HepG2 (cell line): ENCODE measurements at regions not wholly inside any gene's neighbourhood (a gene's known extent, or its start where the extent isn't known, plus 50 kb on each side); places are given as distances from the start of the nearest gene placed in this dataset.

Source experiments
- MBNL3 ChIP-seq: fragments of 250-450 bp; sonication (Bioruptor Pico); conservative IDR thresholded peaks from 2 replicates; pipeline ENCODE4 v1.8.0; 2022; ENCODE audit warnings: mild to moderate bottlenecking, inconsistent platforms
- NR3C1 ChIP-seq: sonication (generic); formaldehyde crosslinking; IDR thresholded peaks from 2 replicates; pipeline ENCODE4 v1.4.0; 2020; ENCODE audit warnings: missing genetic modification reagents
- ZKSCAN1 ChIP-seq: fragments of 150-350 bp; IDR thresholded peaks from 2 replicates; pipeline ENCODE4 v1.6.1; 2014; ENCODE audit warnings: low read length
- ZNF207 ChIP-seq: fragments of 450-650 bp; IDR thresholded peaks from 2 replicates; pipeline ENCODE4 v1.6.1; 2016; ENCODE audit warnings: antibody characterized with exemption, borderline replicate concordance
- ZNF839 ChIP-seq: sonication (generic); formaldehyde crosslinking; IDR thresholded peaks from 2 replicates; pipeline ENCODE4 v1.4.0; 2020; ENCODE audit warnings: missing genetic modification reagents, mild to moderate bottlenecking, borderline replicate concordance

DNA sequence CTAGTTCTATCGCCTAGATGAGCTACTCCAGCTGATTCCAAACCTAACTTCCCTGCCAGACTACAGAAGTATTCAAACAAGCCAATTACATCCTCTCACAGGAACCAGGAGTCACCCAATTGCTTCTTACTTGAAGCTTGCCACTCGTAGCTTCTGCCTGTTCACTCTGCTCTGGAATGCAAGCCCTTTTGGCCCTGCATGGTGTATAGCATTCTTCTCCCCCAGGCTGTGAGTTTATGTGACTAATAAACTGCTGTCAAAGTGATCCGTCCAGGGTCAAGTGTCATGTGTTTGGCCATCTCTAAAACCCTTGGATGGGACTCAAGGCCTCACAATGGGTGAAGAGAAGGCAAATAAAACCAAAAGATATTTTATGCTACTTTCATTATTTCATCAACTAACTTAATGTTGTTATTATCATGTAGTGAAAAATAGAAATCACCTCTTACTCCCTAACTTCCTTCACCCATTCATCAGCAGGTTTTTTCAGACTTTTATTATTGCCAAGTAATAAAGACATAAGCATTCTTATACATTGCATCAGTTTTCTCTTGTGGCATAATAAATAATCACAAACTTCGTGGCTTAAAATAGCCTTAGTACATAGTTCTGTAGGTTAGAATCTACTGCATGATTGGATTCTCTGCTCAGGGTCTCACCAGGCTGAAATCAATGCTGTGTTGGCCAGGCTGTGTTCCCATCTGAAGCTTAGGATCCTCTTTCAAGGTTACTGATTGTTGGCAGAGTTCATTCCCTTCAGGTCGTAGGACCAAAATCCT is 1981.7 kb upstream of the FLRT2 start:
- no peak for TF ChIP-seq MBNL3
- no peak for TF ChIP-seq NR3C1
- no peak for TF ChIP-seq ZKSCAN1
- no peak for TF ChIP-seq ZNF207
- no peak for TF ChIP-seq ZNF839 (CRISPR knock-in tag)
